Activated CD4-positive, alpha-beta T cell treated with anti-CD3 and anti-CD28 coated beads for 4 hours (primary cell): ENCODE measurements at regions not wholly inside any gene's neighbourhood (a gene's known extent, or its start where the extent isn't known, plus 50 kb on each side); places are given as distances from the start of the nearest gene placed in this dataset.

Source experiments
- DNase-seq, 2 donors: peaks; one replicate each; pipeline ENCODE4 v3.0.0-alpha.2; 2020

GRCh38 chr10:111522141-111522540 lies 445.3 kb downstream of the ADRA2A start:
- DNase-seq = no peak

- DNase-seq = no peak
These were observed 445.7 kb downstream of the ADRA2A start for GRCh38 chr10:111522551-111522950.

- no peak for DNase-seq
These were observed 446.2 kb downstream of the ADRA2A start for GRCh38 chr10:111523016-111523415.

- DNase-seq = no peak
These were observed 447.3 kb downstream of the ADRA2A start for GRCh38 chr10:111524134-111524533.

- no peak for DNase-seq
These were observed 448.9 kb downstream of the ADRA2A start for GRCh38 chr10:111525696-111526095.

- no peak for DNase-seq
These were observed 454.9 kb downstream of the ADRA2A start for GRCh38 chr10:111531690-111532089.

- DNase-seq = no peak
These were observed 455.3 kb downstream of the ADRA2A start for GRCh38 chr10:111532139-111532538.

- no peak for DNase-seq
These were observed 462.4 kb downstream of the ADRA2A start for GRCh38 chr10:111539246-111539645.

- no peak for DNase-seq
These were observed 467.0 kb downstream of the ADRA2A start for GRCh38 chr10:111543854-111544253.

GRCh38 chr10:111545861-111546605 lies 469.2 kb downstream of the ADRA2A start:
- DNase-seq = no peak

GRCh38 chr10:111548084-111548726 lies 471.4 kb downstream of the ADRA2A start:
- no peak for DNase-seq

GRCh38 chr10:111551001-111551400 lies 474.2 kb downstream of the ADRA2A start:
- no peak for DNase-seq

GRCh38 chr10:111556666-111557065 lies 479.8 kb downstream of the ADRA2A start:
- DNase-seq = no peak

- DNase-seq = no peak
These were observed 481.4 kb downstream of the ADRA2A start for GRCh38 chr10:111558211-111558610.

- no peak for DNase-seq
These were observed 483.2 kb downstream of the ADRA2A start for GRCh38 chr10:111560027-111560426.

GRCh38 chr10:111561124-111561523 lies 484.3 kb downstream of the ADRA2A start:
- no peak for DNase-seq

GRCh38 chr10:111565542-111565941 lies 488.7 kb downstream of the ADRA2A start:
- no peak for DNase-seq

GRCh38 chr10:111578076-111578475 lies 501.2 kb downstream of the ADRA2A start:
- no peak for DNase-seq

GRCh38 chr10:111579473-111579872 lies 502.6 kb downstream of the ADRA2A start:
- no peak for DNase-seq

GRCh38 chr10:111590703-111591102 lies 513.9 kb downstream of the ADRA2A start:
- DNase-seq = no peak

GRCh38 chr10:111593578-111593977 lies 516.7 kb downstream of the ADRA2A start:
- no peak for DNase-seq

- no peak for DNase-seq
These were observed 518.3 kb downstream of the ADRA2A start for GRCh38 chr10:111595173-111595572.

GRCh38 chr10:111598433-111599059 lies 521.7 kb downstream of the ADRA2A start:
- DNase-seq = peak; percentile 14 to 33

GRCh38 chr10:111599943-111600342 lies 523.1 kb downstream of the ADRA2A start:
- no peak for DNase-seq
